ENCODE measurements at regions not wholly inside any gene's neighbourhood (a gene's known extent, or its start where the extent isn't known, plus 50 kb on each side); places are given as distances from the start of the nearest gene placed in this dataset.

DNA sequence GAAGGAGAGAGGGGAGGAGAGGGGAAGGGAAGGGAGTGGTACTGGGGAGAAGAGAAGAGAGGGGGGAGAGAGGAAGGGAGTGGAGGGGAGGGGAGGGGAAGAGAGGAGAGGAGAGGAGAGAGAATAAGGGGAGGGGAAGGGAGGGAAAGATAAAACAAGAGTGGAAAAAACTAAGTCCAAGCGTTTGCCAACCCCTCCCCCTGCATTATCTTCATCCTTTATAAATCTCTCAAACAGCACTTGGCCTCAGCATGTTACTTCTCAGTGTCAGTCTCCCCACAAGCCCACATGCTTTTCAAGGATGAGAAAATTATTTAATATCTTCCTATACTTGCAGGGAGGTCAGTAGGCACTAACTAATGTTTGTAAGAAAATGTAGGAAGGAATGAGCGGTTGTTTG is 204.5 kb downstream of the LSM5 start:
- Histone ChIP-seq H3K4me2 (ENCODE audit: control insufficient read depth, extremely low read depth, insufficient read depth, low read depth, low read length) (no peak overlapping the region), H4K20me1 (ENCODE audit: control insufficient read depth, extremely low read depth, insufficient read depth, low read length) (no peaks in the 10 kb centered on the region), H3K36me3 (ENCODE audit: control insufficient read depth in 2 of 2, extremely low read depth in 1 of 2, insufficient read depth in 2 of 2, low read length in 2 of 2) (no peaks in the 10 kb centered on the region), H3K9me3 (ENCODE audit: control insufficient read depth, low read depth, low read length) (no peaks in the 10 kb centered on the region), H3K27me3 (ENCODE audit: control insufficient read depth, extremely low read depth, insufficient read depth, low read length) (peaks cover 4% of the 10 kb centered on the region), H3K27ac (ENCODE audit: control insufficient read depth, insufficient read depth, low read length) (no peak overlapping the region), H3K9ac (ENCODE audit: control insufficient read depth, extremely low read depth, insufficient read depth, low read length) (no peak overlapping the region), H3K9me1 (ENCODE audit: control insufficient read depth, extremely low read depth, insufficient read depth, low read length) (no peaks in the 10 kb centered on the region), H2AFZ (ENCODE audit: control insufficient read depth, low read length) (no peak overlapping the region), H3K79me2 (ENCODE audit: control insufficient read depth, insufficient read depth, low read length) (no peaks in the 10 kb centered on the region), H3K4me1 (ENCODE audit: control insufficient read depth, extremely low read depth, insufficient read depth, low read length) (no peaks in the 10 kb centered on the region), H3K4me3 (ENCODE audit: control insufficient read depth in 2 of 3, extremely low read depth in 1 of 3, insufficient read depth in 2 of 3, low read depth in 1 of 3, low read length in 3 of 3) (no peak overlapping the region)
- DNase-seq (ENCODE audit: low read depth, low spot score) = no peak
- TF ChIP-seq EZH2 (IDR thresholded peaks at IDR 0.05; ENCODE audit: low read length) (no peak), CTCF (optimal IDR thresholded peaks at IDR 0.05 in 1 of 3, IDR thresholded peaks at IDR 0.05 in 1 of 3, conservative IDR thresholded peaks at IDR 0.05 in 1 of 3; ENCODE audit: extremely low read depth in 1 of 3, insufficient read depth in 2 of 3, low read length in 3 of 3) (no peak)
- dilution Hi-C loops (cut with MboI; ENCODE audit: extremely low pct_ligation_motif_present, low sequenced_read_pairs) = no loop called here
- no peak for FAIRE-seq

DNA sequence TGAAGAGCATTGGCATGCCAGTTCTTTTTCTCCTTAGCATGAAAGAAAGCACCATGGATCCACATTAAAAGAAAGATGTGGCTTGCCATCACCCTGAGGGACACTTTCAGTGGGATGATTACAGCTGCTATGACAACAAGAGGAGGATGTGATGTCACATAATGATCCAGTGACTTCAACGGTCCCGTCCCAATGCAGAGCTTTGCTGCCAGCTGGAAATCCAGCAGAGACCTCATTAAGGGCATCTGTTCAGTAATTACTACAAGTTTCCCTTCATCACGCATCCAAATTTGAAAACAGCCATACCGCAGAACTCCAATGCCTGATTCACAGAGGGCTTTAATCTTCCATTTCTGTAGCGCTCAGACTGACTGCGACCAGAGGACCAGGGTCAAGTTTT is 206.6 kb downstream of the LSM5 start:
- dilution Hi-C loops (cut with MboI; ENCODE audit: extremely low pct_ligation_motif_present, low sequenced_read_pairs) = no loop called here
- no peak overlapping the region for H3K4me3 ChIP-seq (ENCODE audit: control insufficient read depth in 2 of 3, extremely low read depth in 1 of 3, insufficient read depth in 2 of 3, low read depth in 1 of 3, low read length in 3 of 3)

More for the DNA sequence above, 206.6 kb downstream of the LSM5 start:
- Histone ChIP-seq H3K9me3 (ENCODE audit: control insufficient read depth, low read depth, low read length) (no peaks in the 10 kb centered on the region), H3K9ac (ENCODE audit: control insufficient read depth, extremely low read depth, insufficient read depth, low read length) (no peak overlapping the region), H3K27ac (ENCODE audit: control insufficient read depth, insufficient read depth, low read length) (no peak overlapping the region), H2AFZ (ENCODE audit: control insufficient read depth, low read length) (no peak overlapping the region), H4K20me1 (ENCODE audit: control insufficient read depth, extremely low read depth, insufficient read depth, low read length) (no peaks in the 10 kb centered on the region), H3K4me2 (ENCODE audit: control insufficient read depth, extremely low read depth, insufficient read depth, low read depth, low read length) (no peak overlapping the region), H3K4me1 (ENCODE audit: control insufficient read depth, extremely low read depth, insufficient read depth, low read length) (no peaks in the 10 kb centered on the region), H3K9me1 (ENCODE audit: control insufficient read depth, extremely low read depth, insufficient read depth, low read length) (no peaks in the 10 kb centered on the region), H3K27me3 (ENCODE audit: control insufficient read depth, extremely low read depth, insufficient read depth, low read length) (peaks cover 4% of the 10 kb centered on the region), H3K79me2 (ENCODE audit: control insufficient read depth, insufficient read depth, low read length) (no peaks in the 10 kb centered on the region), H3K36me3 (ENCODE audit: control insufficient read depth in 2 of 2, extremely low read depth in 1 of 2, insufficient read depth in 2 of 2, low read length in 2 of 2) (no peaks in the 10 kb centered on the region)
- FAIRE-seq (no peak), DNase-seq (ENCODE audit: low read depth, low spot score) (no peak)
- TF ChIP-seq EZH2 (IDR thresholded peaks at IDR 0.05; ENCODE audit: low read length) = no peak
- no peak for TF ChIP-seq CTCF (optimal IDR thresholded peaks at IDR 0.05 in 1 of 3, IDR thresholded peaks at IDR 0.05 in 1 of 3, conservative IDR thresholded peaks at IDR 0.05 in 1 of 3; ENCODE audit: extremely low read depth in 1 of 3, insufficient read depth in 2 of 3, low read length in 3 of 3)
